ENCODE measurements at regions not wholly inside any gene's neighbourhood (a gene's known extent, or its start where the extent isn't known, plus 50 kb on each side); places are given as distances from the start of the nearest gene placed in this dataset.

GRCh38 chr1:20409012-20409411, 77.0 kb downstream of the CAMK2N1 start:
- TF ChIP-seq CTCF (IDR thresholded peaks at IDR 0.05) (no peak), EP300 (IDR thresholded peaks at IDR 0.05) (no peak), POLR2A (IDR thresholded peaks at IDR 0.05) (no peak)
